GM12878 (cell line): ENCODE measurements at regions not wholly inside any gene's neighbourhood (a gene's known extent, or its start where the extent isn't known, plus 50 kb on each side); places are given as distances from the start of the nearest gene placed in this dataset.

Experiments used
- ATAC-seq: fragments of 200-7000 bp; cut with Tn5 transposase; 3 replicates; pipeline ENCODE4 v1.9.1; 2020; ENCODE audit warnings: mild to moderate bottlenecking, moderate library complexity
- BruUV-seq: library from RNA; stranded (reverse); fragments of 400-500 nt; replicated peaks from 2 replicates; lab custom pipeline; 2021; lab: Mats Ljungman, UMichigan
- CTCF ChIA-PET: fragments of 300-600 bp; sonication (Branson Sonifier 250); formaldehyde crosslinking; extraction: SDS; loops from one replicate; lab custom pipeline; 2021; ENCODE audit warnings: inconsistent platforms; lab: Yijun Ruan, JAX
- POLR2A ChIA-PET: fragments of 350-600 bp; formaldehyde crosslinking; extraction: SDS; loops from one replicate; lab custom pipeline; 2021; ENCODE audit warnings: inconsistent platforms; lab: Charles Lee
- RAD21 ChIA-PET: fragments of 300-600 bp; sonication (Branson Sonifier 250); formaldehyde crosslinking; loops from one replicate; lab custom pipeline; 2023; ENCODE audit warnings: antibody characterized with exemption; ENCODE audit not compliant: unreplicated experiment; lab: Charles Lee
- SMC1A ChIA-PET: fragments of 300-600 bp; sonication (Branson Sonifier 250); formaldehyde crosslinking; loops from one replicate; lab custom pipeline; 2023; ENCODE audit not compliant: unreplicated experiment, uncharacterized antibody; lab: Charles Lee
- DNase-seq: peaks from one replicate; pipeline ENCODE4 v3.0.0-alpha.2; 2011; ENCODE audit warnings: low read depth, low spot score
- FAIRE-seq: peaks from 3 replicates; lab custom pipeline; 2011; peaks lifted over from hg19 to GRCh38; lab: Jason Lieb, UNC
- H2AFZ ChIP-seq: 2 replicates; pipeline ENCODE4 v1.6.0; 2011; ENCODE audit warnings: low read depth, low read length, control low read depth; ENCODE audit not compliant: control insufficient read depth
- H3K27ac ChIP-seq: 2 replicates; pipeline ENCODE4 v1.5.1; 2011; ENCODE audit warnings: control low read depth; ENCODE audit not compliant: control insufficient read depth, insufficient read depth
- H3K27me3 ChIP-seq, 2 experiments: replicated peaks in 1 of 2; 2 replicates each; pipeline versions ENCODE4 v1.6.0 to v1.6.1; 2011; ENCODE audit warnings: low read length in 1 of 2; ENCODE audit not compliant: control insufficient read depth in 2 of 2, insufficient read depth in 2 of 2
- H3K36me3 ChIP-seq, 2 experiments: 2 replicates each; pipeline ENCODE4 v1.5.1; 2011; ENCODE audit warnings: low read length in 1 of 2; ENCODE audit not compliant: control insufficient read depth in 2 of 2, insufficient read depth in 2 of 2
- H3K4me1 ChIP-seq: 2 replicates; pipeline ENCODE4 v1.6.1; 2011; ENCODE audit warnings: mild to moderate bottlenecking, low read length, moderate library complexity, mixed read lengths; ENCODE audit not compliant: control insufficient read depth, insufficient read depth
- H3K4me2 ChIP-seq: 2 replicates; pipeline ENCODE4 v1.6.0; 2011; ENCODE audit warnings: control low read depth; ENCODE audit not compliant: control insufficient read depth, insufficient read depth
- H3K4me3 ChIP-seq: fragments of 200-600 bp; sonication (generic); 2 replicates; pipeline ENCODE4 v1.5.1; 2016
- H3K79me2 ChIP-seq: 2 replicates; pipeline ENCODE4 v1.6.0; 2011; ENCODE audit warnings: low read length; ENCODE audit not compliant: control insufficient read depth, insufficient read depth
- H3K9ac ChIP-seq: 2 replicates; pipeline ENCODE4 v1.8.0; 2011; ENCODE audit warnings: low read length, control low read depth, mixed read lengths; ENCODE audit not compliant: control insufficient read depth, insufficient read depth
- H3K9me3 ChIP-seq: replicated peaks from 3 replicates; pipeline ENCODE4 v1.5.1; 2011; ENCODE audit warnings: mild to moderate bottlenecking, low read length; ENCODE audit not compliant: control insufficient read depth, insufficient read depth
- H4K20me1 ChIP-seq: 2 replicates; pipeline ENCODE4 v1.6.0; 2011; ENCODE audit not compliant: control insufficient read depth, insufficient read depth
- CHD1 ChIP-seq: IDR thresholded peaks from 2 replicates; pipeline ENCODE4 v1.6.1; 2012; ENCODE audit warnings: low read depth, low read length, improper control_type of control experiment
- CREB1 ChIP-seq: IDR thresholded peaks from 2 replicates; pipeline ENCODE4 v1.6.1; 2012; ENCODE audit warnings: low read depth, mild to moderate bottlenecking, inconsistent platforms
- EP300 ChIP-seq, 2 experiments: fragments of 150-350 bp in 1 of 2; IDR thresholded peaks; 2 replicates each; pipeline ENCODE4 v1.6.1; 2011 to 2012; ENCODE audit warnings: low read depth in 2 of 2, low read length in 2 of 2, borderline replicate concordance in 1 of 2, improper control_type of control experiment in 1 of 2, inconsistent platforms in 1 of 2; ENCODE audit not compliant: control insufficient read depth in 1 of 2
- EZH2 ChIP-seq: IDR thresholded peaks from 2 replicates; pipeline ENCODE4 v1.6.1; 2012; ENCODE audit warnings: low read depth, mild to moderate bottlenecking, control low read depth, inconsistent platforms, low read length, borderline replicate concordance; ENCODE audit not compliant: control insufficient read depth
- IRF4 ChIP-seq: IDR thresholded peaks from 2 replicates; pipeline ENCODE4 v1.6.1; 2011; ENCODE audit warnings: low read depth, low read length
- MEF2A ChIP-seq: IDR thresholded peaks from 2 replicates; pipeline ENCODE4 v1.6.1; 2011; ENCODE audit warnings: low read depth, mild to moderate bottlenecking, low read length, moderate library complexity; ENCODE audit not compliant: insufficient read depth
- NR2C1 ChIP-seq: fragments of 450-650 bp; IDR thresholded peaks from 2 replicates; pipeline ENCODE4 v1.6.1; 2017; ENCODE audit warnings: antibody characterized with exemption, mild to moderate bottlenecking, moderate library complexity
- SUPT20H ChIP-seq: IDR thresholded peaks from 2 replicates; pipeline ENCODE4 v1.6.1; 2011; ENCODE audit warnings: low read depth, mild to moderate bottlenecking, low read length, moderate library complexity, borderline replicate concordance; ENCODE audit not compliant: control insufficient read depth
- ZNF24 ChIP-seq: fragments of 450-650 bp; IDR thresholded peaks from 2 replicates; pipeline ENCODE4 v1.6.1; 2017; ENCODE audit warnings: antibody characterized with exemption, mild to moderate bottlenecking
- ZNF622 ChIP-seq: fragments of 450-650 bp; IDR thresholded peaks from 2 replicates; pipeline ENCODE4 v1.6.1; 2017; ENCODE audit warnings: mild to moderate bottlenecking, inconsistent platforms
- WGBS: methylation state at CpG from one replicate; pipeline ENCODE4 v1.1.6; 2016; ENCODE audit warnings: low lambda C conversion rate; ENCODE audit not compliant: insufficient replicate concordance, insufficient coverage; ENCODE audit errors: missing lambda C conversion rate; 5-methylcytosine and 5-hydroxymethylcytosine counted together
- in situ Hi-C: fragments of 300-500 bp; cut with MboI; formaldehyde crosslinking; loops from 9 replicates; pipeline ENCODE4 v1.14.3; 2018; ENCODE audit warnings: mixed read lengths
- intact Hi-C: fragments of 100-400 bp; cut with micrococcal nuclease; formaldehyde crosslinking; loops from one replicate; pipeline ENCODE4 v1.14.2; 2022; ENCODE audit not compliant: unreplicated experiment

GRCh38 chr20:20992277-20992676, 113.9 kb downstream of the LINC00237 start:
- ChIA-PET CTCF (no interaction called here), SMC1A (no interaction called here), RAD21 (no interaction called here), POLR2A (no interaction called here)
- intact Hi-C loops (no loop called here), in situ Hi-C loops (no loop called here)
- Histone ChIP-seq H4K20me1 (no peaks in the 10 kb centered on the region), H3K9ac (no peak overlapping the region), H3K27me3 (peaks cover 1 to 3% of the 10 kb centered on the region in 2 experiments; a peak in 2 of 4 replicates), H3K4me2 (no peak overlapping the region), H3K36me3 (no peaks in the 10 kb centered on the region), H3K9me3 (no peaks in the 10 kb centered on the region), H3K4me1 (no peaks in the 10 kb centered on the region), H3K4me3 (no peak overlapping the region), H2AFZ (no peak overlapping the region), H3K79me2 (no peaks in the 10 kb centered on the region), H3K27ac (no peak overlapping the region)
- no peak for TF ChIP-seq ZNF622
- TF ChIP-seq CREB1 = no peak
- no peak for TF ChIP-seq SUPT20H
- no peak for TF ChIP-seq CHD1
- TF ChIP-seq MEF2A = no peak
- no peak for TF ChIP-seq ZNF24
- no peak for TF ChIP-seq EZH2
- no peak for TF ChIP-seq IRF4
- TF ChIP-seq EP300 (IDR thresholded peaks at IDR 0.05; ENCODE audit: borderline replicate concordance in 1 of 2, control insufficient read depth in 1 of 2, low read depth in 2 of 2, low read length in 2 of 2) = no peak
- no peak for TF ChIP-seq NR2C1
- ATAC-seq = no peak
- DNase-seq = no peak
- BruUV-seq = no TSS peak
- no peak for FAIRE-seq
- WGBS = 50% methylated on average over 7 of the region's 7 CpGs
